Smooth muscle cell (in vitro differentiated cells): ENCODE measurements at regions not wholly inside any gene's neighbourhood (a gene's known extent, or its start where the extent isn't known, plus 50 kb on each side); places are given as distances from the start of the nearest gene placed in this dataset.

Source experiments
- DNase-seq: peaks from one replicate; lab custom pipeline; 2025; ENCODE audit not compliant: unreplicated experiment; lab: John Stamatoyannopoulos, UW
- H2AFZ ChIP-seq: fragments of 200-600 bp; sonication (generic); 2 replicates; pipeline ENCODE4 v1.6.0; 2016; ENCODE audit warnings: antibody characterized with exemption, low read depth, mild to moderate bottlenecking
- H3F3A ChIP-seq: fragments of 200-600 bp; sonication (generic); 2 replicates; pipeline ENCODE4 v1.6.0; 2017; ENCODE audit warnings: antibody characterized with exemption, low read depth
- H3K27ac ChIP-seq: fragments of 200-600 bp; sonication (generic); 2 replicates; pipeline ENCODE4 v1.5.1; 2016; ENCODE audit warnings: low read depth, mild to moderate bottlenecking
- H3K27me3 ChIP-seq: fragments of 200-600 bp; sonication (generic); 2 replicates; pipeline ENCODE4 v1.6.1; 2016; ENCODE audit warnings: low read depth, mild to moderate bottlenecking
- H3K36me3 ChIP-seq: fragments of 200-600 bp; sonication (generic); 2 replicates; pipeline ENCODE4 v1.5.1; 2016; ENCODE audit warnings: low read depth
- H3K4me1 ChIP-seq: fragments of 200-600 bp; sonication (generic); 2 replicates; pipeline ENCODE4 v1.5.1; 2016; ENCODE audit warnings: low read depth
- H3K4me2 ChIP-seq: fragments of 200-600 bp; sonication (generic); 2 replicates; pipeline ENCODE4 v1.6.0; 2016; ENCODE audit warnings: mild to moderate bottlenecking
- H3K4me3 ChIP-seq: fragments of 200-600 bp; sonication (generic); 2 replicates; pipeline ENCODE4 v1.5.1; 2016; ENCODE audit warnings: mild to moderate bottlenecking
- H3K79me2 ChIP-seq: fragments of 200-600 bp; sonication (generic); 2 replicates; pipeline ENCODE4 v1.6.0; 2016; ENCODE audit warnings: low read depth, mild to moderate bottlenecking
- H3K9ac ChIP-seq: fragments of 200-600 bp; sonication (generic); 2 replicates; pipeline ENCODE4 v1.6.0; 2016; ENCODE audit warnings: low read depth
- H3K9me3 ChIP-seq: fragments of 200-600 bp; sonication (generic); replicated peaks from 2 replicates; pipeline ENCODE4 v1.5.1; 2016; ENCODE audit warnings: low read depth
- H4K20me1 ChIP-seq: fragments of 200-600 bp; sonication (generic); 2 replicates; pipeline ENCODE4 v1.6.0; 2016; ENCODE audit warnings: low read depth
- CTCF ChIP-seq: fragments of 200-600 bp; sonication (generic); IDR thresholded peaks from 2 replicates; pipeline ENCODE4 v1.5.1; 2017; ENCODE audit warnings: borderline replicate concordance, mild to moderate bottlenecking, antibody characterized with exemption; ENCODE audit not compliant: insufficient read depth, poor library complexity, severe bottlenecking
- WGBS: methylation state at CpG from one replicate; pipeline ENCODE4 v1.1.7; 2016; ENCODE audit warnings: low lambda C conversion rate; 5-methylcytosine and 5-hydroxymethylcytosine counted together

DNA sequence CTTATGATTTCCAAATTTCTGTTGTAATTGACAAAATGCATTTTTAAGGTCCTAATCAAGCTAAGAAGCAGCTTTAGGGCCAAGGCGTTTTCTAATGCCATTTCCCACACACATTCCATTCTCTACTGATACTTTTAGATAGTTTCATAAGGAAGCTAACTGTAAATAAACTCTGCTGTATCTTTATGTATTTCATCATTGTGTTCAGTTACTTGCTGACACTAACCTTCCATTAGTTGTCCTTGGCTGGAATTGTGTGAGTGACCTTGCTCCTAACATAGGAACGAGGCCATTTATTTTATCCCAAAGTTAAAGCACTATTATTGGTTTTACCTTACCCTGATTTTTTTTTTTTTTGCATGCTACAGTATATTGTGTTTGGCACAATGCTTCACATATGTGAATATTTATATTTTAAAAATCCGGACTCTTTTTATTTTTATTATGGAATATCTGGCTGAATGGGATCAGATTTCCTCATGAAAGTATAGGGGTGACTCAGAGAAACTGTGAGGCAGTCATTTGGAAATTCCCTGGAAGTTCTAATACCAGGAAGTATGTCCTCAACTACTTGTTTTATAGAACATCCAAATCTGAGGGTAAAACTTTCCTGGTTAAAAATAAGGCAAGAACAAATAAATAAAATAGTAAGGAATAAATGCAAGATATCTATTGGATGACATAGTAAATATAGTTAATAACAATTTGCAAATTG, 62.7 kb upstream of the SORBS2 start:
- Histone ChIP-seq H4K20me1 (no peaks in the 10 kb centered on the region), H3K36me3 (no peaks in the 10 kb centered on the region), H3K4me1 (no peaks in the 10 kb centered on the region), H3K4me2 (peak overlapping the region; percentile 60), H3F3A (no peaks in the 10 kb centered on the region), H3K4me3 (no peak overlapping the region), H3K27me3 (no peaks in the 10 kb centered on the region), H3K9me3 (no peaks in the 10 kb centered on the region), H3K9ac (no peak overlapping the region), H3K27ac (peak overlapping the region; percentile 68), H2AFZ (no peak overlapping the region), H3K79me2 (no peaks in the 10 kb centered on the region)
- DNase-seq = no peak
- WGBS = 67% methylated on average over 3 of the region's 3 CpGs
- TF ChIP-seq CTCF = no peak

GRCh38 chr4:185875316-185875907, 63.4 kb upstream of the SORBS2 start:
- WGBS = 95% methylated on average over 6 of the region's 6 CpGs
- Histone ChIP-seq H3K27ac (peak overlapping the region; percentile 68), H3K4me3 (no peak overlapping the region), H3K9me3 (no peaks in the 10 kb centered on the region), H3K9ac (no peak overlapping the region), H3F3A (no peaks in the 10 kb centered on the region), H3K36me3 (no peaks in the 10 kb centered on the region), H3K27me3 (no peaks in the 10 kb centered on the region), H3K4me1 (peaks cover 1% of the 10 kb centered on the region), H3K4me2 (no peak overlapping the region), H2AFZ (no peak overlapping the region), H3K79me2 (no peaks in the 10 kb centered on the region), H4K20me1 (no peaks in the 10 kb centered on the region)
- TF ChIP-seq CTCF = no peak
- DNase-seq = no peak

DNA sequence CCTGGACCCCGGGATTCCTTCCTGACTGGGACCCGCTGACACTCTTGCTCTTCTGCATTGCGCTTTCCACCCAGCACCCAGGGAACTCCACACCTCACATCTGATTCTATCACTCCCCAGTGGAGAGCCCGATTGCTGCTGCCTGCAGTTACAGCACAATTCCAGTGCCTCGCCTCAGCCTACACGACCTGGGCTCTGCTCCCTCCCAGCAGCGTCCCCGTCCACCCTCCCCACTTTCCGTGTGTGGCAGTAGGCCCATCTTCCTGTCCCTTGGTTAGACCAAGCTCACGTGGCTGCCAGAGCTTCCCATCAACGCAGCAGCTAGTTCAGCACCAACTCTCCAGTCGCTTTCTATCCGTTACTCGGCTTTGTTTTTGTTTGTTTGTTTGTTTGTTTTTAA, 66.6 kb upstream of the SORBS2 start:
- TF ChIP-seq CTCF = no peak
- peaks cover 4% of the 10 kb centered on the region for H3K27me3 ChIP-seq
- 90% methylated on average over 14 of the region's 14 CpGs for WGBS
- no peaks in the 10 kb centered on the region for H3K36me3 ChIP-seq
- H3K79me2 ChIP-seq = no peaks in the 10 kb centered on the region
- no peaks in the 10 kb centered on the region for H3F3A ChIP-seq
- no peaks in the 10 kb centered on the region for H4K20me1 ChIP-seq
- no peak overlapping the region for H3K27ac ChIP-seq
- no peak for DNase-seq
- H3K4me3 ChIP-seq = no peak overlapping the region
- H3K9me3 ChIP-seq = no peaks in the 10 kb centered on the region
- no peak overlapping the region for H2AFZ ChIP-seq
- H3K4me1 ChIP-seq = peaks cover 3% of the 10 kb centered on the region
- H3K9ac ChIP-seq = no peak overlapping the region
- no peak overlapping the region for H3K4me2 ChIP-seq
